Activated naive CD4-positive, alpha-beta T cell treated with anti-CD3 and anti-CD28 coated beads, Interleukin-2, amount 50 U/mL, for 16 hours (primary cell): ENCODE measurements at regions not wholly inside any gene's neighbourhood (a gene's known extent, or its start where the extent isn't known, plus 50 kb on each side); places are given as distances from the start of the nearest gene placed in this dataset.

ENCODE experiments used
- DNase-seq: peaks from one replicate; pipeline ENCODE4 v3.0.0-alpha.2; 2020

- no peak for DNase-seq
These were observed 86.7 kb upstream of the SPATA31C2 start for GRCh38 chr9:88224938-88225337.

- DNase-seq, result no peak
These were observed 82.8 kb upstream of the SPATA31C2 start for GRCh38 chr9:88221105-88221504.

GRCh38 chr9:88220652-88221051 lies 82.4 kb upstream of the SPATA31C2 start:
- DNase-seq, result no peak

- no peak for DNase-seq
These were observed 81.3 kb upstream of the SPATA31C2 start for GRCh38 chr9:88219601-88220000.

- DNase-seq, result no peak
These were observed 80.5 kb upstream of the SPATA31C2 start for GRCh38 chr9:88218726-88219125.

GRCh38 chr9:88216126-88216995 lies 78.1 kb upstream of the SPATA31C2 start:
- DNase-seq, result no peak

- no peak for DNase-seq
These were observed 77.2 kb upstream of the SPATA31C2 start for GRCh38 chr9:88215196-88216125.

- DNase-seq, result no peak
These were observed 64.0 kb upstream of the SPATA31C2 start for GRCh38 chr9:88202321-88202720.

- DNase-seq, result no peak
These were observed 60.1 kb upstream of the SPATA31C2 start for GRCh38 chr9:88198341-88198807.

GRCh38 chr9:88197781-88198340 lies 59.6 kb upstream of the SPATA31C2 start:
- DNase-seq, result no peak

GRCh38 chr9:88197016-88197415 lies 58.7 kb upstream of the SPATA31C2 start:
- DNase-seq, result no peak

GRCh38 chr9:88196142-88196790 lies 58.0 kb upstream of the SPATA31C2 start:
- no peak for DNase-seq

GRCh38 chr9:88193766-88194165 lies 55.5 kb upstream of the SPATA31C2 start:
- no peak for DNase-seq

- no peak for DNase-seq
These were observed 53.2 kb upstream of the SPATA31C2 start for GRCh38 chr9:88191456-88191855.

- DNase-seq, result no peak
These were observed 51.1 kb upstream of the SPATA31C2 start for GRCh38 chr9:88189371-88189770.
